Mesendoderm (in vitro differentiated cells): ENCODE measurements at regions not wholly inside any gene's neighbourhood (a gene's known extent, or its start where the extent isn't known, plus 50 kb on each side); places are given as distances from the start of the nearest gene placed in this dataset.
"Not testable (repeated sequence)": the region's sequence is repeated elsewhere in the genome, so short reads cannot be mapped to it uniquely, and the experiment has no call there.

ENCODE experiments used
- DNase-seq: peaks from one replicate; pipeline ENCODE4 v3.0.0; 2013
- H2AK5ac ChIP-seq: 2 replicates; pipeline ENCODE4 v1.6.1; 2013; ENCODE audit warnings: low read length, inconsistent platforms
- H2BK120ac ChIP-seq: 2 replicates; pipeline ENCODE4 v1.6.1; 2013; ENCODE audit warnings: low read depth, mild to moderate bottlenecking, low read length, moderate library complexity, mixed read lengths
- H2BK15ac ChIP-seq: replicated peaks from 2 replicates; pipeline ENCODE4 v1.6.1; 2013; ENCODE audit warnings: low read depth, mild to moderate bottlenecking, moderate library complexity
- H2BK5ac ChIP-seq: 2 replicates; pipeline ENCODE4 v1.6.1; 2013; ENCODE audit warnings: low read length, inconsistent platforms
- H3K18ac ChIP-seq: 2 replicates; pipeline ENCODE4 v1.6.1; 2013; ENCODE audit warnings: mild to moderate bottlenecking, low read length, mixed read lengths
- H3K23ac ChIP-seq: one replicate; pipeline ENCODE4 v1.6.1; 2013; ENCODE audit warnings: low read length
- H3K27ac ChIP-seq: 2 replicates; pipeline ENCODE4 v1.5.1; 2013; ENCODE audit warnings: low read depth, mild to moderate bottlenecking, inconsistent platforms, low read length, moderate library complexity
- H3K27me3 ChIP-seq: 2 replicates; pipeline ENCODE4 v1.6.1; 2013; ENCODE audit warnings: low read length, control low read depth, mild to moderate bottlenecking, inconsistent platforms; ENCODE audit not compliant: insufficient read depth, poor library complexity
- H3K36me3 ChIP-seq: 2 replicates; pipeline ENCODE4 v1.6.1; 2013; ENCODE audit warnings: low read length, inconsistent platforms; ENCODE audit not compliant: control insufficient read depth, insufficient read depth
- H3K4ac ChIP-seq: one replicate; pipeline ENCODE4 v1.6.1; 2013; ENCODE audit warnings: low read depth, mild to moderate bottlenecking, low read length, moderate library complexity
- H3K4me1 ChIP-seq: 2 replicates; pipeline ENCODE4 v1.6.1; 2013; ENCODE audit warnings: low read depth, low read length, inconsistent platforms; ENCODE audit not compliant: control insufficient read depth
- H3K4me2 ChIP-seq: 2 replicates; pipeline ENCODE4 v1.6.1; 2013; ENCODE audit warnings: low read length
- H3K4me3 ChIP-seq: 2 replicates; pipeline ENCODE4 v1.5.1; 2013; ENCODE audit warnings: mild to moderate bottlenecking, low read length
- H3K56ac ChIP-seq: one replicate; pipeline ENCODE4 v1.6.1; 2013; ENCODE audit warnings: low read length
- H3K79me1 ChIP-seq: 2 replicates; pipeline ENCODE4 v1.6.1; 2013; ENCODE audit warnings: low read length, inconsistent platforms
- H3K79me2 ChIP-seq: 2 replicates; pipeline ENCODE4 v1.6.1; 2013; ENCODE audit warnings: mild to moderate bottlenecking, low read length; ENCODE audit not compliant: control insufficient read depth, insufficient read depth
- H3K9ac ChIP-seq: 2 replicates; pipeline ENCODE4 v1.6.1; 2013; ENCODE audit warnings: low read length, inconsistent platforms
- H4K5ac ChIP-seq: one replicate; pipeline ENCODE4 v1.6.1; 2013; ENCODE audit warnings: low read length
- H4K8ac ChIP-seq: one replicate; pipeline ENCODE4 v1.6.1; 2013; ENCODE audit warnings: low read depth, mild to moderate bottlenecking, control low read depth, low read length, moderate library complexity
- WGBS: extraction: QIAGEN DNeasy Blood & Tissue Kit; methylation state at CpG from one replicate; pipeline ENCODE4 v1.1.7; 2013; ENCODE audit warnings: low lambda C conversion rate, missing lambda C conversion rate; ENCODE audit not compliant: insufficient coverage; ENCODE audit errors: extremely low coverage; 5-methylcytosine and 5-hydroxymethylcytosine counted together

DNA sequence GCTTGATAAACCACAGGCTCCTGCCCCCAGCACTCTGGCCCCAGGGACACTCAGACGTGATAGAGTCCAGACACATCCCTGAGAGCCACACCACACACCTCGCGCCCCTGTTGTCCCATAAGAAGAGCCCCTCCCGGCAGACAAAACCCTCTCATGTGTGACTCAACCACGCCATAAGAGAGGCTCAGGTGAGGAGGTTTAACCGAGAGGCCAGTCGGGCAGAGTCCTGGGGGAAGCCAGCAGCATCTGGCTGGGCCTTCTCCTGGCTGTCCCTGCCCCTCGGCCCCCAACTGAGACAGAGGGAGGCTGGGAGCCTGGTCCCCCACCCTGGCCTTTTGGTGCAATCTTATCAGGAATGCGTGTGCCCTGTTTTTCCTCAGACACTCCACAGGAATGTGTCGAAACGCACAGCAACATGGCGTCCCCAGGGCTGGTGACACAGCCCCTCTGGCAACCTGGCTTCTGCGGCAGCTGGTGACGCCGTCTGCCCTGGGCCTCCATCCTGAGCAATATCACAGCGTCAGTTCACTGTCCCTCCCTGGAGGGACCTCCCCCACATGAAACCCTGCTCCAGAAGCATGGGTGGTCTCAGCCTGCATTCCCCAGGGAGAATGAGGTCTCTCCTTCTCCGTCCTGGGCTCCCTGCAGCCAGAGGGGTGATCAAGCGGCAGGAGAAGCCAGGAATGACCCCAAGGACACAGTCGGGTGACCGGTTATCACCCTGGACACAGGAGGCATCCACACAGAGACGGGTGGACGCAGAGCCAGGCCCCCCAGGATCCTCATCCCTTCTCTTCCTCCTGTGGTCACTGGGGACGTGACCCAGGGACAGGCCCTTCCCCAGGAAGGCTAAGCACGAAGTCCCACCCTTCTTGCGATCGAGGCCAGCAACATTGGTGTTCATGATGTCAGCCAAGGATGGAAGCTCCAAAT lies 156.6 kb upstream of the AFDN start:
- WGBS = no CpG with 5 or more reads among the region's 26 CpGs

DNA sequence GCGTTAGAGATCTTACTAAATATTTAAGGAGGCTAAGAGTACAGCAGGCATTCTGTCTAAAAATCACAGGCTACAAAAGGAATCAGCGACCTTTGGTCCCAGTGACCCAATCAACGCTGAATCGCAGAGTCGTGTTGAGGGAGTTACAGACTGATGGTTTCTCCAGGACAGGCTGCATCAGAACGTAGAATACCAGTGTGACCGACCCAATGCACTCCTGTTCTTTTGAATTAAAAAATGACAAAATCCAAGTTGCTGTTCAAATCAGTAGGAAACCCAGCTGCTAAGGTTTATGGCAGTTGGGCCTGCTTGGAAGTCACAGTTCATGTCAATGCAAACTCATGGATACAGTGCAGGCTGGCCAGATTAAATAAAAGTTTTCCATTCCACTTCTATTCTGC lies 155.8 kb upstream of the AFDN start:
- Histone ChIP-seq H3K4ac (no peak overlapping the region), H3K27ac (no peak overlapping the region), H3K79me1 (no peaks in the 10 kb centered on the region), H4K5ac (no peak overlapping the region), H3K56ac (no peak overlapping the region), H3K18ac (no peak overlapping the region), H2BK15ac (no peak overlapping the region), H3K9ac (no peak overlapping the region), H3K36me3 (no peaks in the 10 kb centered on the region), H3K4me3 (no peak overlapping the region), H3K4me1 (no peaks in the 10 kb centered on the region), H3K27me3 (no peaks in the 10 kb centered on the region), H2AK5ac (no peak overlapping the region), H2BK5ac (no peak overlapping the region), H2BK120ac (no peak overlapping the region), H3K79me2 (no peaks in the 10 kb centered on the region), H4K8ac (no peak overlapping the region), H3K23ac (no peak overlapping the region), H3K4me2 (no peak overlapping the region)
- WGBS = no CpG with 5 or more reads among the region's 7 CpGs
- no peak for DNase-seq

More for the DNA sequence above, 156.6 kb upstream of the AFDN start:
- Histone ChIP-seq H3K27ac (no peak overlapping the region), H3K36me3 (no peaks in the 10 kb centered on the region), H3K27me3 (no peaks in the 10 kb centered on the region), H3K23ac (no peak overlapping the region), H3K4me3 (no peak overlapping the region), H2BK15ac (no peak overlapping the region), H2AK5ac (no peak overlapping the region), H3K18ac (no peak overlapping the region), H3K4me2 (no peak overlapping the region), H3K9ac (no peak overlapping the region), H3K4ac (no peak overlapping the region), H4K8ac (no peak overlapping the region), H2BK120ac (no peak overlapping the region), H3K56ac (peak overlapping the region; percentile 68), H4K5ac (no peak overlapping the region), H2BK5ac (peak overlapping the region; percentile 15), H3K4me1 (no peaks in the 10 kb centered on the region), H3K79me1 (no peaks in the 10 kb centered on the region), H3K79me2 (no peaks in the 10 kb centered on the region)
- peak; percentile 83 for DNase-seq

DNA sequence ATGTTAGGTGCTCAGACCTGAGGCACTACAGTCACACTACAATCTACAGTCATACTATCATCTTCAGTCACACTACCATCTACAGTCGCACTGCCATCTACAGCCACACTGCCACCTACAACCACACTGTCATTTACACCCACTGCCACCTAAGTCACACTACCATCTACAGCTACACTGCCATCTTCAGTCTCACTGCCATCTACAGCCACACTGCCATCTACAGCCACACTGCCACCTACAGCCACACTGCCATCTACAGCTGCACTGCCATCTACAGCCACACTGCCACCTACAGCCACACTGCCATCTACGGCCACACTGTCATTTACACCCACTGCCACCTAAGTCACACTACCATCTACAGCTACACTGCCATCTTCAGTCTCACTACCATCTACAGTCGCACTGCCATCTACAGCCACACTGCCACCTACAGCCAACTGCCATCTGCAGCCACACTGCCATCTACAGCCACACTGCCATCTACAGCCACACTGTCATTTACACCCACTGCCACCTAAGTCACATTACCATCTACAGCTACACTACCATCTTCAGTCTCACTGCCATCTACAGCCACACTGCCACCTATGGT lies 155.2 kb upstream of the AFDN start:
- H2BK120ac ChIP-seq, H3K79me1 ChIP-seq, H3K27ac ChIP-seq, H2BK5ac ChIP-seq, H3K4me2 ChIP-seq, H3K56ac ChIP-seq, H3K4me1 ChIP-seq, H3K79me2 ChIP-seq, H3K36me3 ChIP-seq, H3K23ac ChIP-seq, H4K8ac ChIP-seq, DNase-seq, H3K4me3 ChIP-seq, H4K5ac ChIP-seq, H3K18ac ChIP-seq, H3K4ac ChIP-seq, H3K27me3 ChIP-seq, H3K9ac ChIP-seq, H2BK15ac ChIP-seq: not testable (repeated sequence)
- peak overlapping the region; percentile 11 for H2AK5ac ChIP-seq
- no CpG with 5 or more reads among the region's 3 CpGs for WGBS

DNA sequence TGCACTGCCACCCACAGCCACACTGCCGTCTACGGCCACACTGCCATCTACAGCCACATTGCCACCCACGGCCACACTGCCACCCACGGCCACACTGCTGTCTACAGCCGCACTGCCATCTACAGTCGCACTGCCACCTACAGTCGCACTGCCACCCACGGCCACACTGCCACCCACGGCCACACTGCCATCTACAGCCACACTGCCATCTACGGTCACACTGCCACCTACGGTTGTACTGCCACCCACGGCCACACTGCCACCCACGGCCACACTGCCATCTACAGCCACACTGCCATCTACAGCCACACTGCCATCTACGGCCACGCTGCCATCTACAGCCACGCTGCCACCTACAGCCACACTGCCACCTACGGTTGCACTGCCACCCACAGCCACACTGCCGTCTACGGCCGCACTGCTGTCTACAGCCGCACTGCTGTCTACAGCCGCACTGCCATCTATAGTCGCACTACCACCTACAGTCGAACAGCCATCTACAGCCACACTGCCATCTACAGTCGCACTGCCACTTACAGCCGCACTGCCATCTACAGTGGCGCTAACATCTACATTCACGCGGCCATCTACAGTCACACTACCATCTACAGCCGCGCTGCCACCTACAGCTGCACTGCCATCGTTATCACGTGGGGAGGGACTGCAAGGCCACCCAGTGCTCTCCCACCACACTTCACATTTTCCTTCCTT lies 154.6 kb upstream of the AFDN start:
- H3K36me3 ChIP-seq = no peaks in the 10 kb centered on the region
- no peaks in the 10 kb centered on the region for H3K79me1 ChIP-seq
- H4K5ac ChIP-seq = no peak overlapping the region
- no peak overlapping the region for H3K27ac ChIP-seq
- H3K4me3 ChIP-seq = no peak overlapping the region
- H3K4me2 ChIP-seq = no peak overlapping the region
- no peak overlapping the region for H2BK15ac ChIP-seq
- no peak overlapping the region for H2BK120ac ChIP-seq
- H2AK5ac ChIP-seq = no peak overlapping the region
- no peaks in the 10 kb centered on the region for H3K79me2 ChIP-seq
- H3K4me1 ChIP-seq = no peaks in the 10 kb centered on the region
- H2BK5ac ChIP-seq = no peak overlapping the region
- no peak overlapping the region for H3K18ac ChIP-seq
- no peak overlapping the region for H3K23ac ChIP-seq
- no peak overlapping the region for H4K8ac ChIP-seq
- no peak for DNase-seq
- no peaks in the 10 kb centered on the region for H3K27me3 ChIP-seq
- H3K56ac ChIP-seq = no peak overlapping the region
- H3K4ac ChIP-seq = no peak overlapping the region
- no CpG with 5 or more reads among the region's 33 CpGs for WGBS
- H3K9ac ChIP-seq = no peak overlapping the region

DNA sequence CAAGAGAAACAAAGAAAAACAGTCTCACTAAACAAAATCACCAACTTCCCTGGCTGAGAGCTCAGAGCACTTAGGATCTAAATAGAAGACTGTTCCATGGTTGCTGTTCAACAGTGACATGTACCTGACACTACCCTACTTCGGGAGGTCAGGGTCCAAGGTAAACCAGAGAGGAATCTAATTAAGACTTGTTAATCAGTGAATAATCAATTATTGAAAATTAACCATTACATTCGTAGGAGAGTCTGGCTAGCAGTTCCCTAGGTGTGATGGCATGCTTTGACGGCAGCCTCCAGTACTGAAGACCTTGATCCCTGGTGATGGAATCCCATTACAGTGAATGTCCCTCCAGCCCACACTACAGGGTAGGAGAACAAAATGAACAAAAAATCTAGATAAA lies 154.0 kb upstream of the AFDN start:
- Histone ChIP-seq H3K4ac (no peak overlapping the region), H3K18ac (no peak overlapping the region), H3K23ac (no peak overlapping the region), H2BK120ac (no peak overlapping the region), H3K4me2 (no peak overlapping the region), H3K4me3 (no peak overlapping the region), H2BK5ac (no peak overlapping the region), H4K8ac (no peak overlapping the region), H3K27ac (no peak overlapping the region), H2BK15ac (no peak overlapping the region), H3K56ac (no peak overlapping the region), H3K79me1 (no peaks in the 10 kb centered on the region), H3K9ac (no peak overlapping the region), H3K4me1 (peaks cover 2% of the 10 kb centered on the region), H3K36me3 (no peaks in the 10 kb centered on the region), H3K79me2 (no peaks in the 10 kb centered on the region), H4K5ac (no peak overlapping the region), H2AK5ac (no peak overlapping the region), H3K27me3 (no peaks in the 10 kb centered on the region)
- no peak for DNase-seq
- WGBS = no CpG with 5 or more reads among the region's 3 CpGs
